ENCODE measurements at regions not wholly inside any gene's neighbourhood (a gene's known extent, or its start where the extent isn't known, plus 50 kb on each side); places are given as distances from the start of the nearest gene placed in this dataset.

- no peak for TF ChIP-seq CTCF (conservative IDR thresholded peaks at IDR 0.05)
- TF ChIP-seq EZH2 (IDR thresholded peaks at IDR 0.05; ENCODE audit: low read depth): no peak
Observed at GRCh38 chr4:103272174-103272573, 74.0 kb upstream of the CENPE start.

All from PC-9 (cell line).